Stimulated activated CD8-positive, alpha-beta memory T cell treated with anti-CD3 and anti-CD28 coated beads, Interleukin-7, amount 100 ng/mL, for 48 hours (primary cell): ENCODE measurements at regions not wholly inside any gene's neighbourhood (a gene's known extent, or its start where the extent isn't known, plus 50 kb on each side); places are given as distances from the start of the nearest gene placed in this dataset.
"Not testable (repeated sequence)": the region's sequence is repeated elsewhere in the genome, so short reads cannot be mapped to it uniquely, and the experiment has no call there.

Source experiments
- DNase-seq, 2 donors: peaks; one replicate each; pipeline ENCODE4 v3.0.0-alpha.2; 2020; ENCODE audit warnings: low read depth in 1 of 2; ENCODE audit errors: extremely low read depth in 1 of 2

GRCh38 chr1:195278644-195279043 is 1329.6 kb downstream of the KCNT2 start:
- DNase-seq = no peak

DNA sequence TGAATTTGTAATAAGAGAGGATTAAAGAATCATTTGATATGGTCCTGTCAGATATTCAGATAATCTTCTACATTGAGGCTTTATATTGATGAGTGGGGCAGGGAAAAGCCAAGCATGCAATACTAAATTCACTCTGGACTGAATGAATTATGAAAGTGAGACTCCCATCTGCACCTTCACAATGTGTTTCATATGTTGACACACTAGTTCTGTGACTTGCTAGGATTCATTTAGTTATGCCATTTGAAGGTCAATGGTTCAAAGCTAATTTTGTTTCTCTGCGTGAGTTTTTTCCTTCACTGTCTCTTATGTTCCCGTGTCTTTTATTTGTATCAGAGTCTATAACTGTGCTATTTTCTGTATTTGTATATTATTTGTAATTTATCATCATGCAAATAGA is 1332.5 kb downstream of the KCNT2 start:
- DNase-seq = no peak

- no peak for DNase-seq
These were observed 1356.3 kb downstream of the KCNT2 start for GRCh38 chr1:195251900-195252299.

DNA sequence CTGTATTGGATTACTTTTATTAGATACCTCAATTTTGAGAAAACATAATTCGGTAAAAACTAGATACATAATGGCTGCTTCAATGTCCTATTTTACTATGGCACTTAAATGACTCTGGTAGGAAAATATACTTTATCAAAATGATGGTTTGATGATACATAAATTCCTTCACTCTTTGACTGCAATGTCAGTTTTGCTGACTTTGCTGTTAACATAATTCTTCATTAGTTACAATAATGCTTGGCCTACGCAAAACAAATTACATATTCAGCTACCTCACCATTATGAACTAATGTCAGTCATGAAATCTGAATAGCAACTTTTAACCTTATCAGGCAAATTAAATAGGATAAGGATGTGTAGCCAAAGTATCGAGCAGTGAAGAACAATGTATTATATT is 1364.7 kb downstream of the KCNT2 start:
- no peak for DNase-seq

DNA sequence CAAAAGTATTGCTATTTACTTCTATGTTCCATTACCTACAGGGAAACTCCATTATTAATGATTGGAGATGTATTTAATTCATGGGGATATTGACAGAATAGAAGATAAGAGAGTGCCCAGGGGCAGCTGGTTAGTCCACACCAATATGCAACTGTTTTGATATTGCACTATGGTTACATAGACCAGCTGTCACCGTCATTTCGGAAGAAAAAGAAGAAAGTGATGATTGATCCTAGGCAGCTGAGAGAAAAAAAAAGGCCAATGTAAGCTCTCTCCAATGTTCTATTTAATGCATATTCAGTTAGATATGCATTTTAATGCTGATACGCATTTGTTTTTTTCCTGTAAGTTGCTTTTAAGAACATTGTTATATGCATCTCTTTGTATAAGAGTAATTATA is 1367.2 kb downstream of the KCNT2 start:
- no peak for DNase-seq

GRCh38 chr1:195238313-195238712 is 1369.9 kb downstream of the KCNT2 start:
- DNase-seq = no peak

- DNase-seq = no peak
These were observed 1371.0 kb downstream of the KCNT2 start for GRCh38 chr1:195236991-195237889.

GRCh38 chr1:195218428-195219212 is 1389.6 kb downstream of the KCNT2 start:
- no peak for DNase-seq

DNA sequence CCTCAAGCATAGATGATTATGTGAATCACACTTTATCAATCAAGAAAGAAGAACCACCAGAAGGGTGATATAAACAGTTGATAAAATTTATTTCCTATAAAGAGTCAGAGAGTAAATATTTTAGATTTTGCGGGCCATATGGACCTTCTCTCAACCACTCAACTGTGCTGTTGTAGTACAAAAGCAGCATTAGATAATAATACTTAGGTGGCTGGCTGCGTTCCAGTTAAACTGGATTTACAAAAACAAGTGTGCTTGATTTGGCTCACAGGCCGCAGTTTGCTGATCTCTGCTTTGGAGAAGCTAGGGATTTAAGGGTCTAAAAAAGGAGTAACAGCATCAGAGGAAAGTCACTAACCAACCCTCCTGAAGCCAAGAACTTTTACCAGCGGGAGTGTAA is 1406.0 kb downstream of the KCNT2 start:
- no peak for DNase-seq

DNA sequence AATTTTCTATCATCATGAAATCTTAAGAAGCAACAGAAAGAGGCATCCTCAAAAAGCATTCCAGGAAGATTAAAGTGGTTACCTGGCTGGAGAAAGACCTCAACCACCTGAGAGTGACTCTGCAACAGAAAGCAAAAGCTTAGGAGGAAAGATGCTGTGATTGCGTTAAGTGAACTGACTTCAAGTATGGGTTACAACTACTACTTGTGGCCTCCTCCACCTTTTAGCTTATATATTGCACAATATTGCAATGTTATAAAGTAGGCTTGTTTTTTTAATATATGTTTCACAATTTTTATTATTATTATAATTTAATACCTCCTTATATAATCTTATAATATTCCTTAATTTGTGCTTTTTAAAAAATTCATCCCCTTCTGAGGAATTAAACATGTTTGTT is 1407.5 kb downstream of the KCNT2 start:
- DNase-seq = no peak

GRCh38 chr1:195197116-195197515 is 1411.1 kb downstream of the KCNT2 start:
- DNase-seq = no peak

DNA sequence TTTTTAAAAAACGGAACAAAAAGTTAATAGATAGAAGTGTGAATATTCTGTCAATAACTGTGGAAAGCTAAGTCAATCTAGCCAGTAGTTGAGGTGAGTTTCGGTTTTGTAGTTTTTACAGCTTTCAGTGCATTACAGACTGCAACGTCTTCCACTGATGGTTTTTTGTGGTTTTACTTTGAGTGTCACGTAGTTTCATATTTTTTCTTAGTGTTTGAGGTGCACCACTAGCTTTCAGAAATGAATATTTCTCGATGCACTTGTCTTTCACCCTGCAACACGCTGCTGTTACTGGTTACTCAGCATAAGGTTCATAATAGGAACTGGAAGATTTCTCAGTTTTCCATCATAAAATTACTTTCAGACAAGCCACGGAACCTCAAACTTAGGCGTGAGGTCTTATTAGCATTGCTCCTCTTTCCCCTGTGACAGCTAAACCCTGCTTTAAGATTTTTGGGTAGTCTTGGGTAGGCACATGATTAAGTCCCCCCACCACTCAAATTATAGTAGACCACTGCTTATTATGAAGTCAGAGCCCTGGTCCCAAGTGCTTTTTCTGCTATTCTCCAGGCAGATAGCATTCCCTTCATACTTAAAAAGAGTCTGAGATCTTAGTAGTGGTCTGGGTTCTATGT is 1412.7 kb downstream of the KCNT2 start:
- no peak for DNase-seq

GRCh38 chr1:195193134-195193533 is 1415.1 kb downstream of the KCNT2 start:
- DNase-seq = no peak

- no peak for DNase-seq
These were observed 1419.4 kb downstream of the KCNT2 start for GRCh38 chr1:195188821-195189220.

GRCh38 chr1:195186544-195186943 is 1421.7 kb downstream of the KCNT2 start:
- DNase-seq = no peak

- DNase-seq = no peak
These were observed 1422.5 kb downstream of the KCNT2 start for GRCh38 chr1:195185736-195186135.

- DNase-seq = no peak
These were observed 1422.9 kb downstream of the KCNT2 start for GRCh38 chr1:195185321-195185720.

DNA sequence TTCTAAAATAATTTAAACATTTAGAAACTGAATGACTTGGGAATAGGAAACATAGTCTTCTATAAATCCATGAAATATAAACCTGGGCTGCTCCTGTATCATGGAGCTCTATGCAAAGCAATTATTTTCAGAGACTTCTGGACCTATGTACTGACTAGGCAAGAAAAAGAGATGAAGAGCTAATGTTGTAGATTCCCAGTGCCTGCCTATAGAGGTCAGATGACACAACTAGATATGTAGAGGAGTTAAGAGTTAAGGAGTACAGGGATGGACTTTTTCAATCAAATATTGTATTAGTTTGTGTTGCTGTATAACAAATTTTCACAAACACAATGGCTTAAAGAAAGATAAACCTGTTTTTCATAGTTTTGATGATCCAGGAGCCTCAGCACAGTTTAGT is 1434.5 kb downstream of the KCNT2 start:
- DNase-seq = no peak

DNA sequence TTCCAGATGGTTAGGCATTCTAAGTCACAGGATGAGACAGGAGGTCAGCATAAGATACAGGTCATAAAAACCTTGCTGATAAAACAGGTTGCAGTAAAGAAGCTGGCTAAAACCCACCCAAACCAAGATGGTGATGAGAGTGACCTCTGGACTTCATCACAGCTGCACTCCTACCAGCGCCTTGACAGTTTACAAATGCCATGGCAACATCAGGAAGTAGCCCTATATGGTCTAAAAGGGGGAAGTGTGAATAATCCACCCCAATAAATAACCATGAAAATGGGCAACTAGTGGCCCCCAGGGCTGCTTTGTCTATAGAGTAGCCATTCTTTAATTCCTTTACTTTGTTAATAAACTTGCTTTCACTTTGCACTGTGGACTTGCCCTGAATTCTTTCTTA is 1448.4 kb downstream of the KCNT2 start:
- not testable (repeated sequence) for DNase-seq

GRCh38 chr1:195158091-195158490 is 1450.1 kb downstream of the KCNT2 start:
- DNase-seq = no peak

DNA sequence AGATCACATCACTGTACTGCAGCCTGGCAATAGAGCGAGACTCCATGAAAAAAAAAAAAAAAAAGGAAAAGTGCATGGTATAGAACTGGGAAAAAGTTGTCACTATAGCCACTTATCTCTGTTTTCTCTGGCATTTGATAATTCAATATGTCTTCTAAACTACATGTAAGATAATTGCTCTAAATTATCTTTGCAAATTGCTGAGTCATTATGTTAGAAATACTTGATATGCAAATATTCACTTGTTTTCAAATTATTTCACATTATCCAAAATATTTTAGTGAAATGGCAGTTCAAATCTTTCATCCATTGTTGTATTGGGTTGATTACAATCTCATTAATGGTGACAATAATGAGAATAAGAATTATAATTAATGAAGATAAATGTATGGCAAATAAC is 1455.1 kb downstream of the KCNT2 start:
- no peak for DNase-seq

DNA sequence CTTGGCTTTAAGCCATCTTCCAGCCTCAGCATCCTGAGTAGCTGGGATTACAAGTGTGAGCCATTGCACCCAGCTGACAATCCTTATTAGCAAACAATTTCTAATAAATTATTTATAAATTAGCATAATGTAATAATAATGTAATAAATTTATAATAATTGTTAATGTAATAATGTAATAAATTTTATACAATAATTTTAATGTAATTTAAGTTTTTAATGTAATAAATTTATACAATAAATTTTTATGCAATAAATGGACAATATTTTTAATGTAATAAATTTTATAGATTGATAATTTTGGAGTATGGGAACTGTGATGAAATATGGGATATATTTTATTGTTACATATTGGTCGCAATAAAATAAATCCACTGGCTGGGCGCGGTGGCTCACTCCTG is 1457.5 kb downstream of the KCNT2 start:
- no peak for DNase-seq
